Upper lobe of left lung (tissue), 6 donors: ENCODE measurements at regions not wholly inside any gene's neighbourhood (a gene's known extent, or its start where the extent isn't known, plus 50 kb on each side); places are given as distances from the start of the nearest gene placed in this dataset.

Experiments used
- ATAC-seq, 2 donors: fragments of 200-7000 bp; cut with Tn5 transposase; one replicate each; pipeline ENCODE4 v1.9.1; 2022; ENCODE audit warnings: mild to moderate bottlenecking in 2 of 2, moderate library complexity in 2 of 2; ENCODE audit not compliant: low FRiP score in 2 of 2
- DNase-seq, 2 donors: peaks; one replicate each; pipeline ENCODE4 v3.0.0-alpha.2; 2019 to 2020
- H3K27ac ChIP-seq, 4 donors: fragments of 200-600 bp; sonication (generic); one replicate each; pipeline ENCODE4 v1.5.1; 2016 to 2019
- H3K27me3 ChIP-seq, 4 donors: fragments of 200-600 bp; sonication (generic); one replicate each; pipeline ENCODE4 v1.5.1; 2017 to 2019
- H3K36me3 ChIP-seq, 4 donors: fragments of 200-600 bp; sonication (generic); one replicate each; pipeline ENCODE4 v1.5.1; 2016 to 2019
- H3K4me1 ChIP-seq, 4 donors: fragments of 200-600 bp; sonication (generic); one replicate each; pipeline ENCODE4 v1.5.1; 2018 to 2019
- H3K4me3 ChIP-seq, 4 donors: fragments of 200-600 bp; sonication (generic); one replicate each; pipeline ENCODE4 v1.5.1; 2017 to 2019; ENCODE audit warnings: mild to moderate bottlenecking in 2 of 4, moderate library complexity in 1 of 4
- H3K9me3 ChIP-seq, 4 donors: fragments of 200-600 bp; sonication (generic); one replicate each; pipeline ENCODE4 v1.5.1; 2018 to 2019
- CTCF ChIP-seq, 6 experiments: fragments of 450-650 bp in 4 of 6; fragments of 200-600 bp in 2 of 6; sonication (generic) in 2 of 6; IDR thresholded peaks; one replicate each; pipeline ENCODE4 v1.5.1; 2016 to 2019; ENCODE audit warnings: antibody characterized with exemption in 6 of 6
- EP300 ChIP-seq, 4 donors: sonication (generic); formaldehyde crosslinking; IDR thresholded peaks; one replicate each; pipeline ENCODE4 v1.5.1; 2017; ENCODE audit warnings: antibody characterized with exemption in 4 of 4, control low read depth in 2 of 4
- POLR2A ChIP-seq, 4 donors: fragments of 450-650 bp; IDR thresholded peaks; one replicate each; pipeline ENCODE4 v1.5.1; 2016 to 2017; ENCODE audit warnings: antibody characterized with exemption in 4 of 4, mild to moderate bottlenecking in 2 of 4
- POLR2AphosphoS5 ChIP-seq, 2 donors: sonication (generic); formaldehyde crosslinking; IDR thresholded peaks; one replicate each; pipeline ENCODE4 v1.5.1; 2017; ENCODE audit warnings: antibody characterized with exemption in 2 of 2
- WGBS, 2 donors: methylation state at CpG; one replicate each; pipeline ENCODE4 v1.1.5; 2017 to 2018; 5-methylcytosine and 5-hydroxymethylcytosine counted together
- donor health status: DM: no; HTN: no; CAD: no; lungs with moderate emphysema.
- donor health status: DM: no; HTN: yes; CAD: no; lungs with severe emphysema.

DNA sequence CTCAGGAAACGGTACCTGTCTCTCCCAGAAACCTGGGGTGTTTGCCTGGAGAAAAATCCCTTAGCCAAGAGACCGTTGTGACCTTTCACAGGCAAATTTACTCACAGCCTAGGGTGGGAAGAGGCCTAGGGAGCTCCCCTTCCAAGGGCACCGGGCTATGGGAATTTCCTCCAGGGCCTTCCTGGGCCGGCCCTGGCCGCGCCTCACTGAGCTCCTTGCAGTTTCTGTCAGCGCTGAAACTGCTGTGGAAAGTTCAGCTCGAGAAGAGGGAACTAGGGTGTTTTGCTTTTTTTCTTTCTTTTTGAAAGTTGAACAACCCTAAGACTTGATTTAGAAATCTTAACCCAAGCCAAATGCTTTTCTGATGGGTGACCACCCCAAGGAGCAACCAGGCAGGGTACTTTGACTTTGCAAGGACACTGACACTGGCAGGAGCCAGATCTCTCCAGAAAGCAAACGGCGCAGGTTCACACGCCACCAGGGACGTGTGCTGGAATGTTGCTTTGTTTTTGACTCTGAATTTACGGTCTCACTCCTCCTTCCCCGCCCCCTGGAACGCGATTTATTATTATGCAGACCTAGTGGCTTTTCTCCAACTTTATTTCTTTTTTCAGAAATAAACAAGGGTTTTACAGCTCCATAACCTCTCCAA, 229.6 kb upstream of the JUN start:
- DNase-seq (peak; percentile 25 to 68), ATAC-seq (peak in 1 of 2 donors; percentile 58)
- WGBS, 2 donors, result 32 to 37% methylated on average over 16 of the region's 16 CpGs
- TF ChIP-seq POLR2A (IDR thresholded peaks at IDR 0.05), result no peak
- peak overlapping the region in 2 of 4 donors; percentile 1 to 2 for H3K4me3 ChIP-seq
- H3K4me1 ChIP-seq, result peaks cover 3 to 13% (median 8%) of the 10 kb centered on the region in 4 donors
- no peaks in the 10 kb centered on the region for H3K36me3 ChIP-seq
- H3K9me3 ChIP-seq, result no peaks in the 10 kb centered on the region
- H3K27me3 ChIP-seq, result no peaks in the 10 kb centered on the region
- H3K27ac ChIP-seq, result peak overlapping the region; percentile 46 to 72 (median 64)

DNA sequence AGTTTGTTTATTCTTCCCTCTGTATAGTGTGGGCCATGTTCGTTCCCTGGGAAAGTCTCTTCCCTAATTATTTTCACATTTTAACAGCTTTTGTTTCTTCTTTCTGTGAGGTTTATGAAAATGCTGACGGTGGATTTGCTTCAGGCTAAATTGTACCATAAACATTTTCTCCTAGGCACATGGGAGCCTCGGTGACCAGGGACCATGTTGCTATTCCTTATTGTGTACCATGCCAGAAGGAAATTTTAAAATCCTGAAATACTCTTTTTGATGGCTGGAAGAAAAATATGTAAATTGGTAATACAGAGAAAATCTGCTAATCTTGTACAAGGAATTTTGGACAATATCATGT, 230.1 kb upstream of the JUN start:
- H3K4me1 ChIP-seq, result peaks cover 3 to 13% (median 8%) of the 10 kb centered on the region in 4 donors
- no peaks in the 10 kb centered on the region for H3K36me3 ChIP-seq
- WGBS, 2 donors, result 49 to 51% methylated on average over 3 of the region's 3 CpGs
- no peak for ATAC-seq
- peak overlapping the region; percentile 46 to 72 (median 64) for H3K27ac ChIP-seq
- no peaks in the 10 kb centered on the region for H3K27me3 ChIP-seq
- peak overlapping the region in 2 of 4 donors; percentile 1 to 2 for H3K4me3 ChIP-seq
- TF ChIP-seq POLR2AphosphoS5 (IDR thresholded peaks at IDR 0.05) (no peak), POLR2A (IDR thresholded peaks at IDR 0.05) (no peak)
- DNase-seq, result no peak
- no peaks in the 10 kb centered on the region for H3K9me3 ChIP-seq

DNA sequence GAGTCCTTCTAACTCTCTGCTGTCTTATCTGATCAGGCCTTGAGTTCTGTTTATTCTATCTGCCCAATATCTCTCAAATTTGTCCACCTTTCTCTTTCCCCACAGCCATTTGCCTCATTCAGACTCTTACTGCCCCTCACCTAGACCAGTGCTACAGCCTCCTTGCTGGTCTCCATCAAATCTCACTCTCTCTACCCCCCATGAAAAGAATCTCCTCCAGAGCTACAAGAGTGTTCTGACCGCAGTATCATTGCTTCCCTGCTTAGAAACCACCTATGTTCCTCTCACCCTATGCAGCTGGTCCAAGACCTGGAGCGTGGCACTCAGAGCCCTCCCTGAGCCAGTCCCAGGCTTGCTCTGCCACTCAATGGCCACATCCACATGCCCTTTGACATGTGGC, 231.0 kb upstream of the JUN start:
- no peak for ATAC-seq
- H3K4me3 ChIP-seq, result no peak overlapping the region
- H3K27ac ChIP-seq, result no peak overlapping the region
- 97 to 100% methylated on average over 2 of the region's 2 CpGs for WGBS, 2 donors
- no peaks in the 10 kb centered on the region for H3K27me3 ChIP-seq
- TF ChIP-seq POLR2A (IDR thresholded peaks at IDR 0.05) (no peak), POLR2AphosphoS5 (IDR thresholded peaks at IDR 0.05) (no peak), CTCF (IDR thresholded peaks at IDR 0.05) (no peak), EP300 (IDR thresholded peaks at IDR 0.05) (no peak)
- DNase-seq, result no peak
- H3K9me3 ChIP-seq, result no peaks in the 10 kb centered on the region
- no peaks in the 10 kb centered on the region for H3K36me3 ChIP-seq
- H3K4me1 ChIP-seq, result peaks cover 3 to 17% (median 11%) of the 10 kb centered on the region in 4 donors

DNA sequence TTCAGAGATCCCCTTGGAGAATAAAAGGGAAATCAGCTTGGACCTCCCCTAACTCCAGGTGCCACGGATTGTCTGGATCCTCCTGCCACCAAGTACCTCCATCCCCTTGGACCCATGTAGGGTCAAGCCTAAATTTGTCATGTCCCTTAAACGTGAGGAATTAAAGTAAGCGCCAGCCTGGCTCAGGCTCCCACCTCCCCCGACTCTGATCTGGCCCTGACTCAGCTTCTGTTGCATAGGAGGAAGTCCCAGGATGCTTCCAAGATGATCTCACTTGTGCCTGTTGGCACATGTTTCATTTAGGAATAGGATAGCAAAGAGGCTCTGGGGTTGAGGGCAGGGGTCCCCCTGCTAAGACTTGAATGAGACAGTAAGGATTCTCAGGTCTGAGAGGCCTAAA, 231.9 kb upstream of the JUN start:
- ATAC-seq (no peak), DNase-seq (no peak)
- Histone ChIP-seq H3K4me1 (peaks cover 8 to 26% (median 19%) of the 10 kb centered on the region in 4 donors), H3K9me3 (no peaks in the 10 kb centered on the region), H3K27ac (no peak overlapping the region), H3K4me3 (no peak overlapping the region), H3K36me3 (no peaks in the 10 kb centered on the region), H3K27me3 (no peaks in the 10 kb centered on the region)
- WGBS, 2 donors, result 60 to 62% methylated on average over 3 to 4 of the region's 4 CpGs
- TF ChIP-seq CTCF (IDR thresholded peaks at IDR 0.05) (no peak), POLR2A (IDR thresholded peaks at IDR 0.05) (no peak), POLR2AphosphoS5 (IDR thresholded peaks at IDR 0.05) (no peak), EP300 (IDR thresholded peaks at IDR 0.05) (no peak)

- ATAC-seq (no peak), DNase-seq (no peak)
- H3K4me3 ChIP-seq, result no peak overlapping the region
- TF ChIP-seq POLR2AphosphoS5 (IDR thresholded peaks at IDR 0.05) (no peak), POLR2A (IDR thresholded peaks at IDR 0.05) (no peak), CTCF (IDR thresholded peaks at IDR 0.05) (no peak), EP300 (IDR thresholded peaks at IDR 0.05) (no peak)
- H3K4me1 ChIP-seq, result peaks cover 12 to 28% (median 22%) of the 10 kb centered on the region in 4 donors
- H3K27me3 ChIP-seq, result no peaks in the 10 kb centered on the region
- 96% methylated on average over 2 of the region's 2 CpGs for WGBS, 2 donors
- H3K27ac ChIP-seq, result no peak overlapping the region
- no peaks in the 10 kb centered on the region for H3K36me3 ChIP-seq
- no peaks in the 10 kb centered on the region for H3K9me3 ChIP-seq
These were observed 232.5 kb upstream of the JUN start for GRCh38 chr1:59016390-59016789.
